GM21390 (cell line): ENCODE measurements at regions not wholly inside any gene's neighbourhood (a gene's known extent, or its start where the extent isn't known, plus 50 kb on each side); places are given as distances from the start of the nearest gene placed in this dataset.

Source experiments
- ATAC-seq: cut with Tn5 transposase; IDR thresholded peaks from one replicate; pipeline ENCODE4 v1.9.1; 2021; ENCODE audit not compliant: unreplicated experiment

GRCh38 chr21:16407403-16408240 lies 677.8 kb downstream of the USP25 start:
- ATAC-seq: no peak

DNA sequence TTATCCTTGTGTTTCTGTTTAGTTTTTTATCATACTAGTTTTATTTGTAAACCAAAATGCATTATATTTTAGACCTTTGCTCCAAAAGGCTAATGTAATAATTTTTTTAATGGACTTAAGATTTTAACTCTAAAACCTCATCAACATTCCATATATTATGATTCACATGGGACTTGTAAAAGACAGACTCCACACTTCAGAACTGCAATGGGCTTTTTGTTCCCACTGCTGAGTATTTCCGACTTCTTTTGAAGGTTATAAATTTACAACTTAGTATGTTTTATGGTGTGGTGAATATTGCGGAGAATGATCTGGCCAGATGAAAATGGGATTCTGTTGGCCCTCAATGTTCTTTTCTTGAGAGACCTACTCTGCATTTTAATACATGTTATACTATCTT lies 678.5 kb downstream of the USP25 start:
- no peak for ATAC-seq

GRCh38 chr21:16409352-16409751 lies 679.6 kb downstream of the USP25 start:
- ATAC-seq: no peak

DNA sequence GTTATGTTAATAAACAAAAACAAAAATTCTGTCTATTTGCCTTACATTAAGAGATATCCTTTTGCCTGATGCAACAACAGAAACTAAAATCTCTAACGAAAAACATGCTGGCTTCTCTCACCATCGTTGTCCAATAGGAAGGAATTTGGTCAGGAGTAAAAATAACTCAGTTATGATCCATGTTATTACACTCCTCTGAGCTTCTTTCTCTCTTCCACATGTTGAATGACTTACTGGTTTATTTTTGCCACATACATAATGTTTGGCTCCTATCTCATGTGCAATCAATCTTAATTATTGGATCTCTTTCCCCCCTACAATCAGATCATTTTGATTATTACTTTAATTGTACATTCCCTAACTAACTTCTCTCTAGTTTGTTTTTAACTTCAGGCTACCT lies 688.4 kb downstream of the USP25 start:
- no peak for ATAC-seq

GRCh38 chr21:16418642-16419041 lies 688.9 kb downstream of the USP25 start:
- no peak for ATAC-seq

DNA sequence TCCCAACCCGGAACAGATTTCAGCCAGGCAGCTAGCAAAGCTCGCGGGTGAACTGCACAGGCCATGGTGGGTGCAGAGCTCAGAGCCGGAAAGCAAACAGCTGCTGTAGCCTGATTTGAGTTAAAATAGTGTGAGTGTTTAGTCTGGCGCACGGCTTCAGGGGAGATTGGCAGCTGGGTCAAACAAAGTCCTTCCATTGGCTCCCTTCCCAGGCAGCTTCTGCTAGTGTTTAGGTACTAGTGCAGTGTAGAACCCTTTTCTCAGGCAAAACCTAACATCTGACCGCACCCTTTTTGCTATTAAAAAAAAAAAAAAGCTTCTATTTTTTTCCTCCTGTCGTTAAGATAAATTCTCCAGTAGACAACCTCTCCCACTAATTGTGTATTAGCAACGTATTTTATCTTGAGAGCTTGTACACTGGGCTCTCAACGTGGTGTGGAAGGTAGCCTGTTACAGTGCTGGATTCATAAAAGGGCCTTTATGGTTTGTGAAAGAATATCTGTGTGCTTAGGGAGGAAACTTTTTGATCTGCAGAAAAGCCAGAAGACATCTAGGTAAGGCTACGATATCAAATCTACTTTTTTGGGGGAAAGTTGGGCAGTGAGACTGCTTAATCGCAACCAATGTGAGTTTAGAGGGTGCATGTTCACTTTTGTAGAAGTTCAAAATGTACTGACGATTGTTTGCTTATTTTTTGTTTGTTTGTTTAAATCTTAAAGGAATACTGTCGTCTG lies 689.6 kb downstream of the USP25 start:
- ATAC-seq: no peak

- ATAC-seq: no peak
Measured at GRCh38 chr21:16420031-16420724, 690.4 kb downstream of the USP25 start.

DNA sequence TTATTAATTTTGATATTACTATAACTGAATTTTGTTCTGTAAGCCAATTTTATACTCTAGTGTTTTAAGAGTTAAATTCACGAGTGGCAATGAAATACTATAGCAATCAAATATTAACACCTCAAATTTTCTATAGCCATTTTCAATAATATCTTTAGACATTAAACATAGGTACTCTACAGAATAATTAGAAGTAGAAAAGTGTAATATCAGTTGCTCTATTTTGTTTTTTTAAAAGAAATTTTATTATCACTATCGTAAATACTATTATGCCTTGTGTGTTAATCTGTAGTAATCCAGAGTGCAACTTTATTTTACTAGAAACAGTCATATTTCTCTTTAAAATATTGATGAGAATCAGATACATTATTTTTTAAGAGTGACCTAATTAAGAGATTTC lies 691.2 kb downstream of the USP25 start:
- ATAC-seq: no peak

GRCh38 chr21:16421965-16422364 lies 692.2 kb downstream of the USP25 start:
- no peak for ATAC-seq

GRCh38 chr21:16422702-16423101 lies 692.9 kb downstream of the USP25 start:
- ATAC-seq: no peak

DNA sequence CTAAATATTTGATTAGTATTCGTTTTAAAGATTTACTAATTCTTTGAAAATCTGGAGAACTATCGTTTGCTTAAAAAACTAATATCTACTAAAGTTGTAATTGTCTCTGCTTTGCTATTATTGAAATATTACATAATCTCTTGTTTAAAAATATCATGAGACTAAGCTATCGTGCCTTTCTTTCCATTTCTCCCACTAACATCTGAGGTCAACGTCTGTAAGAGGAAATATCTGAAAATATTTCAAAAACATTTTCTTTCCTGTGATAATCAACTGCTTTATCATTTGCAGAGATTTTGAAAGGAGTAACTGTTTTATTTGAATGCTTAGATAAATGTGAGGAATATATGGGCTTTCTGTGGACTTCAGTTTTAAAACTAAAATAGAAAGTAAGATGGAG lies 694.1 kb downstream of the USP25 start:
- no peak for ATAC-seq

- no peak for ATAC-seq
Measured at GRCh38 chr21:16424331-16424751, 694.6 kb downstream of the USP25 start.

GRCh38 chr21:16425376-16425775 lies 695.6 kb downstream of the USP25 start:
- ATAC-seq: no peak

DNA sequence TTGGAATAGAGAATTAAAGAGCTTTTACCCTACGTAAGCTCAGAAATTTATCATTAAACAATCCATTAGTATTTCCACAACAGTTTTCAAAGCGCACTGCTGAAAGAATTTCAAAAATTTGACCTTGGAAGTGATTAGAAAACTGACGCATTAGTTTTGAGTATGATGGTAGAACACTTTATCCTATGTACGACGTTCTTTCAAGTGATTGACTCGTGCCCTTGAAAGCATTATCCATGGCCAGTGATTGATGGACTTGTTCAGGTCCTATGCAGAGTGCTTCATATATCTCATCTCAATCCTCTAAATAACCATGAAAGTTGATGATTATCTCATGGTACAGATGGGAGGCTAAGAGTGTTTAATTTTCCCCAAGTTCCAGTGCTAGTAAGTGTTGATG lies 697.2 kb downstream of the USP25 start:
- ATAC-seq: no peak

DNA sequence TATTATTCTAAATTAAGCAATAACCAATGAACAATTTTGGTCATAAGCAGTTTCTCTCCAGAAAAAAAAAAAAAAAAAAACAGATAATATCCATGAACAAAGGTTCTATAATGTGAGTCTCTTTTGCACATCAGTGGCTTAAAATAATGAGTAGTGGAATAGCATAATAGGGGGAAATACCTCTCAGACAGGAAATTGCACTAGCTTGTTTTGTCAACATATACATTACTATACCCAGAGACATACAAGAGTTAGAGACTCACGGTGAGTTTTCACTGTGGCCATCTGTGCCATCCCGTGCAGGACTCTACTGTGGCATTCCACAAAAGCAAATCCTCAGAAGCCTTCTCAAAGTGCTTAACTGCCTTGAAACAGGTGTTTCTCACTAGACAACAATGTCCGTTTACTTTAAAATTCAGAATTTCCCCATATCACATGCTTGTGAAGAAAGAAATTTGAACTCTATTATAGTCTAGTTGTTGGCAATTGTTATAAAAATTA lies 697.9 kb downstream of the USP25 start:
- no peak for ATAC-seq

- no peak for ATAC-seq
Measured at GRCh38 chr21:16437586-16437985, 707.8 kb downstream of the USP25 start.

GRCh38 chr21:16438761-16439160 lies 709.0 kb downstream of the USP25 start:
- no peak for ATAC-seq

- no peak for ATAC-seq
Measured at GRCh38 chr21:16441789-16442188, 712.0 kb downstream of the USP25 start.

GRCh38 chr21:16454399-16454798 lies 724.6 kb downstream of the USP25 start:
- no peak for ATAC-seq

DNA sequence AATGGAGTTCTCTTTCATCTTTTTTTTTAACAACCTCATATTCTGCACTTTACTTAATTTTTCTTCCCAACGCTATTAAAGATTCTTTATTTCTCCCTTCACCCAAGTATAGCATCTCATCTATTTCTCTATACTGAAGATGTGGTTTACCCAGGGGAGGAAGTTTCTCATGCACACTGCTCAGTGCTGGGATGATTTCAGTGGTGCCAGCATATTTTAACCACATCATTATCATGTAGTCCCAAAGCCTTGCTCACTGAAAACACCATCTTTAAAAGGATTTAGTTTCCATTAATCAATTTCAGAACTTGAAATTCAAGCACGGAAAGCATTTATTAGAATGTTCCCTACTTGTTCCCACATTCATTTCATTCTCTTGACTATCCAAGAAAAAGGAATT lies 725.7 kb downstream of the USP25 start:
- ATAC-seq: no peak

GRCh38 chr21:16455978-16456377 lies 726.2 kb downstream of the USP25 start:
- no peak for ATAC-seq

- ATAC-seq: no peak
Measured at GRCh38 chr21:16457498-16457897, 727.7 kb downstream of the USP25 start.
